Stimulated activated CD4-positive, alpha-beta T cell treated with anti-CD3 and anti-CD28 coated beads, Interleukin-4, amount 100 ng/mL, for 48 hours (primary cell): ENCODE measurements at regions not wholly inside any gene's neighbourhood (a gene's known extent, or its start where the extent isn't known, plus 50 kb on each side); places are given as distances from the start of the nearest gene placed in this dataset.
A peak's percentile ranks its signal among the peaks of the same experiment; 100 is the strongest.

Source experiments
- DNase-seq, 2 donors: peaks; one replicate each; pipeline ENCODE4 v3.0.0-alpha.2; 2020; ENCODE audit warnings: low read depth in 2 of 2

DNA sequence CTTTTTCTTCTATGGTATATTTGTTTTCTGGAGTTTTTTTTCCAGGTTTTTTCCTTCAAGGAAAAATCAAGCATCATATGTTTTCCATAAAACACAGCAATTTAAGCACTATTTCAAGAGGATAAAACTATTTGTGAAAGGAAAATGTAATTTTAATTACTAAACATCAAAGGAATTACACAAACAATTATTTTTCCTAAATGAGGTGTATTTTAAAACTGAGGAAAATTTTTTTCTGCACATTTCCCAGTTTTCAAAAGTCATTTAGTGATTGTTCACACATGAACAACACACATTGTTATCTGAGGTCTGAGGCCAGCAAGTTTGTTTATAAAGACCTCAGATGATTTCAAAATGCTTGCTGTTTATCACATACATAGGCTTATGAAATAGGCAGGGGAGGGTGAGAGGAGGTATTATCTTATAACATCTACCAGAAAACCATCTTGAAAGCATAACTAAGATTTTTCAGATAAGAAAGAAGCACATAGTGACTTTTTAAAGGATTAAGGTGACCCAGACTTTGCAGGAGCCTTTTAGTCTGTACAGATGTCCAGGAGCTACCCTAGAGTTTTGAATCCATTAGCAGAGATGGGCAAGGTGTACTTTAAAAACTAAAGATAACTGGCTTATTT is 381.6 kb downstream of the GJA1 start:
- DNase-seq, result no peak

GRCh38 chr6:121823437-121823851 is 388.0 kb downstream of the GJA1 start:
- DNase-seq, result no peak

- no peak for DNase-seq
These were observed 390.8 kb downstream of the GJA1 start for GRCh38 chr6:121826156-121826810.

GRCh38 chr6:121828146-121828886 is 392.9 kb downstream of the GJA1 start:
- no peak for DNase-seq

DNA sequence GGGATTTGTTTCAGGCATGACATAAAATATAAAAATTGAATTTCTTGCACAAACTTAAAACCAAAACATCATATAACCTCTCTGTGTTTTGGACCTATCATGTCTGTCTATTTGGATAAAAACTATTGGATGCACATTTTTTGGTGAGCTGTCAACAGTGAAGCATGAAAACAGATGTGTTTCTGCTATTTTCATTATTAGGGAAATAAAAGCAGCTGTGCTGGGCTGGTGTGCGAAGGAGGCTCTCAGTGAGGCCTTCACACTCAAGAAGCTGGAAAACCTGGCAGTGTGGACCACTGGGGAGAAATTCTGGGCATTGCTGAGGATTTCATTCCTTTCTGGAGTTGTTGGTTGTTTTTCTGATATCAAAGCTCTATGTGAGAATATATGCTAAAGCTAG is 395.3 kb downstream of the GJA1 start:
- DNase-seq, result no peak

DNA sequence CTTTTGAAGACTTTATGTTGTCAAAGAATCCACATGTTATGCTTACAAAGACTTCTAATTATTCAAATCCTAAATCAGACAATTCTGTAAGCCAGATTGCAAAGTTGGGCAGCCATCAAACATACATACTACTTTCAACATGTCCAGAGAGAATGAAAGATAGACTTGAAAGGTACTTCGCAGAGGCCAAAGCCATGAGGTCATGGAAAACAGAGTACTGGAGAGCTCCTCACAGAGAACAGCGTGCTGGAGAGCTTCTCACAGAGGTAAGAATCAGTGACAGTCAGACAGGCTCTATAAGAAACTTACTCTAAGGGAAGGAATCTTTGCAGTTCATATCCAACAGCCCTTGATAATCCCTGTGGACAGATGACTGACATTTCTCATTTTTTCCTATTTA is 400.2 kb downstream of the GJA1 start:
- no peak for DNase-seq

- DNase-seq, result no peak
These were observed 402.2 kb downstream of the GJA1 start for GRCh38 chr6:121837545-121838229.

DNA sequence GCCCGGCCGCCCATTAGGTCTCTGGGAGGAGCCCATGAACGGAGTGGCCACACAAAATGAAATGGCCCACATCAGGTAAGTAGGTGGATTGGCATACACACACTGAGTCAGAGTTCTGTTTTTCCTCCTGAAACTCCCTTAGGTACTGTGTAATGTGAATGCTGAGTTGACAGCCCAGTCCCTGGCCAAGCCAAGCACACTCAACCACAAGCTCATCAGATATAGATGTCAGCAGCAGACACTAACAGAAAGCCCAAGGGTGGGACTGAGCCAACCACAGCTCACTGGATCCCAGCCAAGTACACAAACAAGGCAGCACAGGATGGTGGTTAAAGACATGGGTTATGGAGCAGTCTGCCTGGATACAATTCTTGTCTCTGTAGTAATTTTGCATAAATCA is 403.4 kb downstream of the GJA1 start:
- DNase-seq, result no peak

DNA sequence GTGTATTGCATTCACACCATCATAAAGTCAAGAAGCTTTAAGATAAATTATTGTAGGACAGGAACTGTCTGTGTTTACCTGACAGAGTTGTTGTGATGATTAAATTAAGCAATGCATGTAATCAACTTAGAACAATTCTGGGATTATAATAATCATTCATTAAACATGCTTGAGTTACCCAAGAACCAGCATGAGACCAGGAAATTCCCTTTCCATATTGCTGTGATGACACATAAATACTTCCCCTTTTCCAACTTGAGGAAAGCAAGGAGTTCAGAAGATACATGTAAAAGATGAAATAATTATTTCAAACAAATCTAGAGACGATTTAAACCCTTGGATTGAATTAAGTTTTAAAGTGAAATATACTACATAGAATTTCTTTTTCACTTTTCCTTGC is 404.4 kb downstream of the GJA1 start:
- DNase-seq, result no peak

DNA sequence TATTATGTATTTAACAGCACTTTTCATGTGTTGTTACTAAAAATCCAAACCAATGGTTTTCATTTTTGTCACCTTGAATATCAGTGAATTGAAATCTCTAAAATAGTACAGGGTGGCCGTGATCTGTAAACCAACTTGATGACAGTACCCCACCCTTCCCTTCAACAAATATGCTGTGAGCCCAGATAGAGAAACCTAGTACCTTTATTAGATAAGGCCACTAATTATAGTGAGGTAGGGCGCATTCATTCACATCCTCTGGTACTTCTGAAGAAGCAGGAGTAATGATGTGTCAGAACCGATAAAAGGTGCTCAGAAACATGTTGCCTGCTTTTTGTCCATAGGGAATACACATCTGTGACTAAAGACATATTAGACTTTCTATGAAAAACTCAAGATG is 409.5 kb downstream of the GJA1 start:
- no peak for DNase-seq

- no peak for DNase-seq
These were observed 412.5 kb downstream of the GJA1 start for GRCh38 chr6:121847806-121848522.

GRCh38 chr6:121848523-121849255 is 413.2 kb downstream of the GJA1 start:
- DNase-seq, result no peak

DNA sequence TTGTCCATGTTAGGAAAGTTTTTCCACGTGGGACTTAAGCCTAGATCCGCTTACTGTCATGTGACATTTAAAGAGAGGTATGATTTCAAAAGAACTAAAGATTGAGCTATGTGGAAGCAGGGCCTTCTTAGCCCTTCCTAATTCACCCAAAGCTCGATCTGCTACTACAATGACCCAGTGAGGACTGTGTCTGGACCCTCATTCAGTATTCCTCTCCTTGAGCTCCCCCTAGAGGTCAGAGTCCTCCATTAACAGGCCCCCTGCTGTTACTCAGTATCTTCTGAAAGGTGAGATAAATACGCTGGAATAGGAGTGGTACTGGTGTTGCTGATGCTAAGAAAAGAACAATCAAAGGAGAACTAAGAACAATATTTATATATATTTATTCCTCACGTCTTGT is 414.0 kb downstream of the GJA1 start:
- DNase-seq, result peak in 1 of 2 donors; percentile 4

GRCh38 chr6:121851056-121851455 is 415.6 kb downstream of the GJA1 start:
- DNase-seq, result no peak

GRCh38 chr6:121853686-121854085 is 418.2 kb downstream of the GJA1 start:
- no peak for DNase-seq

DNA sequence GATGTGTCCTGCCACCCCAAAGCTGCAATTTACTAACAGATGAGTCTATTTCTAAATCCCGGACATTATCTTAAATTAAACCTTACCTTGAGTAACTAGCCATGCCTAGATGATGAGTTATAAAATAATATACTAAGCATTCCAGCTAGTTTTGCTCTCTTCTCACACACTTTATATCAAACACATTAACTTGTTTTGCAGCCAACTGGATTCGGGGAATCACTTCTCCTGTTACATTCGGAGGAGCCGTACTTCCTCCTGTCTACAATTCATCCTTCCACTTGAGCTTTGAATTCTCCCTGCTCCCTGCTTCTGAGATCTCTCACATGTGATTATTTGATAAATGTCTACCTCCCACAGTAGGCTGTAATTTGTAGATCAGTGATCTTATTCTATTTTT is 420.1 kb downstream of the GJA1 start:
- DNase-seq, result no peak

DNA sequence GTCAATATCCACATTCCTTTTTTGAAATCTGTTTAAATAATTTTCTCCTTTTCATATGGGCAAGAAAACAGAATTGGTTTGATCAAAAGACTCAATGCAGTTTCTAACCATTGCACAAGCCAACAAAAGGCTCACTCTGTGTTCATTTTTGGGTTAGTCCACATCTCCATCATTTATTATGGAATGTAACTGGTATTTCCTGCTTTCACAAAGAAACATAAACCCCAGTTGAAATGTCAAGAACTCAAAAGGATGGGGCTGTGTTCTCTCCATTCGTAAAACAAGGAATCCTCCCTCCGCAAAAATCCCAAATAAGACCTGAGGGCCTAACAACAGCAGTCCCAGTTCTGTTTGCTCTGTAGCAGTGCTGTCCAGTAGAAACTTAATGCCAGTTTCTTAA is 420.9 kb downstream of the GJA1 start:
- no peak for DNase-seq

GRCh38 chr6:121857551-121857950 is 422.1 kb downstream of the GJA1 start:
- no peak for DNase-seq

- DNase-seq, result no peak
These were observed 422.9 kb downstream of the GJA1 start for GRCh38 chr6:121858310-121858709.

- DNase-seq, result no peak
These were observed 423.5 kb downstream of the GJA1 start for GRCh38 chr6:121858986-121859385.

DNA sequence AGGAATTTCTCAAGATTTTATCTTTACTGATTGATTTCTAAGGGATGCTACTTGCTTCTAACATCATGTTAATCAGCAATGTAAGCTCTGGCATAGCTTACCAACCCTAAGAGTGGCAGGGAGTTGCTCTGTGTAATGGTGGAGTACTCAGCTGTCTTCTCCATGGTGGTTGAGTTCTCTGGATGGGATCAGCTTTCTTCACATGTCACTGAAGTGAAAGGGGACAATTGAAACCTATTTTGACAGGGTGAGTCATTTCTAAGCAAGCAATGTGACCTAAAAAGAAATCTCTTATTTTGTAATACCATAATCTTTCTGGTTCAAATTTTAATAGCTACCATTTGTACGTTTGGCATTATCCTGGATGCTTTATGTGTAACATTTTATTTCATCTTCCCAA is 430.4 kb downstream of the GJA1 start:
- no peak for DNase-seq
